ENCODE measurements at regions not wholly inside any gene's neighbourhood (a gene's known extent, or its start where the extent isn't known, plus 50 kb on each side); places are given as distances from the start of the nearest gene placed in this dataset.

GRCh38 chr10:88045656-88046415 is 182.4 kb downstream of the PTEN start:
- TF ChIP-seq CTCF (IDR thresholded peaks at IDR 0.05), result no peak

GRCh38 chr10:88047579-88047978 is 184.2 kb downstream of the PTEN start:
- no peak for TF ChIP-seq CTCF (IDR thresholded peaks at IDR 0.05)

GRCh38 chr10:88048312-88048711 is 184.9 kb downstream of the PTEN start:
- TF ChIP-seq CTCF (IDR thresholded peaks at IDR 0.05), result no peak

GRCh38 chr10:88049204-88049603 is 185.8 kb downstream of the PTEN start:
- TF ChIP-seq CTCF (IDR thresholded peaks at IDR 0.05), result no peak

- TF ChIP-seq CTCF (IDR thresholded peaks at IDR 0.05), result no peak
These were observed 194.3 kb downstream of the PTEN start for GRCh38 chr10:88057720-88058119.

- TF ChIP-seq CTCF (IDR thresholded peaks at IDR 0.05), result no peak
These were observed 195.3 kb downstream of the PTEN start for GRCh38 chr10:88058750-88059149.

GRCh38 chr10:88059190-88059589 is 195.8 kb downstream of the PTEN start:
- no peak for TF ChIP-seq CTCF (IDR thresholded peaks at IDR 0.05)

GRCh38 chr10:88060762-88061161 is 197.3 kb downstream of the PTEN start:
- TF ChIP-seq CTCF (IDR thresholded peaks at IDR 0.05), result no peak
